ENCODE measurements at regions not wholly inside any gene's neighbourhood (a gene's known extent, or its start where the extent isn't known, plus 50 kb on each side); places are given as distances from the start of the nearest gene placed in this dataset.
"Not testable (repeated sequence)": the region's sequence is repeated elsewhere in the genome, so short reads cannot be mapped to it uniquely, and the experiment has no call there.

GRCh38 chr7:119711104-119711503 is 561.9 kb upstream of the KCND2 start:
- Histone ChIP-seq H3K9me3 (ENCODE audit: low read depth, low read length) (0 out of 2 replicates have a peak, but pooled peaks cover 7% of the 10 kb centered on the region), H3K27ac (peak overlapping the region; percentile 3; the same call in 1 of the 2 replicates), H3K4me3 (no peak overlapping the region), H3K9ac (ENCODE audit: insufficient read length) (no peak overlapping the region), H3K36me3 (ENCODE audit: insufficient read depth, low read length) (peaks cover 26% of the 10 kb centered on the region)
- no peak for DNase-seq (ENCODE audit: low read depth, low spot score)
- TF ChIP-seq FOXP2 (optimal IDR thresholded peaks at IDR 0.05; ENCODE audit: control extremely low read depth, extremely low read length, insufficient read depth) (no peak), EZH2 (IDR thresholded peaks at IDR 0.05) (no peak), POLR2AphosphoS5 (IDR thresholded peaks at IDR 0.05; ENCODE audit: borderline replicate concordance, low read depth, low read length) (no peak)

- peaks cover 14% of the 10 kb centered on the region for H3K36me3 ChIP-seq (ENCODE audit: insufficient read depth, low read length)
- H3K9ac ChIP-seq (ENCODE audit: insufficient read length): peak overlapping the region; percentile 68
- peak; percentile 63 for DNase-seq (ENCODE audit: low read depth, low spot score)
- peak overlapping the region; percentile 76 for H3K4me3 ChIP-seq
- no peaks in the 10 kb centered on the region for H3K9me3 ChIP-seq (ENCODE audit: low read depth, low read length)
- H3K27ac ChIP-seq: peak overlapping the region; percentile 95
- TF ChIP-seq POLR2AphosphoS5 (IDR thresholded peaks at IDR 0.05; ENCODE audit: borderline replicate concordance, low read depth, low read length) (no peak), FOXP2 (optimal IDR thresholded peaks at IDR 0.05; ENCODE audit: control extremely low read depth, extremely low read length, insufficient read depth) (no peak), EZH2 (IDR thresholded peaks at IDR 0.05) (no peak)
Measured at GRCh38 chr7:119712886-119713462, 560.0 kb upstream of the KCND2 start.

DNA sequence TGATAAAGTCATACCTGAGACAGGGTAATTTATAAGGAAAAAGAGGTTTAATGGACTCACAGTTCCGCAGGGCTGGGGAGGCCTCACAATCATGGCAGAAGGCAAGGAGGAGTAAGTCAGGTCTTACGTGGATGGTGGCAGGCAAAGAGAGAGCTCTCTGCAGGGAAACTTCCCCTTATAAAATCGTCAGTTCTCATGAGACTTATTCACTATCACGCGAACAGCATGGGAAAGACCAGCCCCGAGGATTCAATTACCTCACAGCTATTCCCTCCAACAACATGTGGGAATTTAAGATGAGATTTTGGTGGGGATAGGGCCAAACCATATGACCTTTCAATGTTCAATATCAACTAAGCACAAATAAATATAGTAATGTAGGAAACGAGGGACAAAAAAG is 559.4 kb upstream of the KCND2 start:
- Histone ChIP-seq H3K27ac (peak overlapping the region; percentile 95), H3K36me3 (ENCODE audit: insufficient read depth, low read length) (peaks cover 9% of the 10 kb centered on the region), H3K9me3 (ENCODE audit: low read depth, low read length) (no peaks in the 10 kb centered on the region), H3K4me3 (peak overlapping the region; percentile 76), H3K9ac (ENCODE audit: insufficient read length) (peak overlapping the region; percentile 68)
- no peak for TF ChIP-seq EZH2 (IDR thresholded peaks at IDR 0.05)
- no peak for TF ChIP-seq POLR2AphosphoS5 (IDR thresholded peaks at IDR 0.05; ENCODE audit: borderline replicate concordance, low read depth, low read length)
- TF ChIP-seq FOXP2 (optimal IDR thresholded peaks at IDR 0.05; ENCODE audit: control extremely low read depth, extremely low read length, insufficient read depth): no peak
- no peak for DNase-seq (ENCODE audit: low read depth, low spot score)

DNA sequence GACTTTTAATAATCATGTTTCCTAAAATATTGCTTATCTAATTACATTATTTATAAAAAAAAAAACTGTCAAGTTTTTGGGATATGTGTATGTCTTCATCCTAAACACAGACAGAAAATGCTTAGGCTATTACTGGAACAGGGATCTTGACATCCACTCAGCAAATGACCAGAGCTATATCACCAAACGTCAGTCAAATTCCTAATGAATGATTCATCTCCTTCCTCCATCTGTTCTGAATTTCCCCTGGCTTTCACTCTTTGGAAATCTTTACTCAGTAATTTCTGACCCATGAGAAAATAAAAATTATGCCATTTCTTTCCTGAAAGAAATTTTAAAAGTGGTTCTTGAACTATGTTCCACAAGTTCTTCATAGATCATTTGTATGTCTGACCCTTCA is 552.4 kb upstream of the KCND2 start:
- H3K27ac ChIP-seq: no peak overlapping the region
- H3K36me3 ChIP-seq (ENCODE audit: insufficient read depth, low read length): no peaks in the 10 kb centered on the region
- TF ChIP-seq POLR2AphosphoS5 (IDR thresholded peaks at IDR 0.05; ENCODE audit: borderline replicate concordance, low read depth, low read length) (no peak), EZH2 (IDR thresholded peaks at IDR 0.05) (no peak), FOXP2 (optimal IDR thresholded peaks at IDR 0.05; ENCODE audit: control extremely low read depth, extremely low read length, insufficient read depth) (no peak)
- H3K9me3 ChIP-seq (ENCODE audit: low read depth, low read length): no peaks in the 10 kb centered on the region
- DNase-seq (ENCODE audit: low read depth, low spot score): no peak
- H3K9ac ChIP-seq (ENCODE audit: insufficient read length): no peak overlapping the region
- no peak overlapping the region for H3K4me3 ChIP-seq

DNA sequence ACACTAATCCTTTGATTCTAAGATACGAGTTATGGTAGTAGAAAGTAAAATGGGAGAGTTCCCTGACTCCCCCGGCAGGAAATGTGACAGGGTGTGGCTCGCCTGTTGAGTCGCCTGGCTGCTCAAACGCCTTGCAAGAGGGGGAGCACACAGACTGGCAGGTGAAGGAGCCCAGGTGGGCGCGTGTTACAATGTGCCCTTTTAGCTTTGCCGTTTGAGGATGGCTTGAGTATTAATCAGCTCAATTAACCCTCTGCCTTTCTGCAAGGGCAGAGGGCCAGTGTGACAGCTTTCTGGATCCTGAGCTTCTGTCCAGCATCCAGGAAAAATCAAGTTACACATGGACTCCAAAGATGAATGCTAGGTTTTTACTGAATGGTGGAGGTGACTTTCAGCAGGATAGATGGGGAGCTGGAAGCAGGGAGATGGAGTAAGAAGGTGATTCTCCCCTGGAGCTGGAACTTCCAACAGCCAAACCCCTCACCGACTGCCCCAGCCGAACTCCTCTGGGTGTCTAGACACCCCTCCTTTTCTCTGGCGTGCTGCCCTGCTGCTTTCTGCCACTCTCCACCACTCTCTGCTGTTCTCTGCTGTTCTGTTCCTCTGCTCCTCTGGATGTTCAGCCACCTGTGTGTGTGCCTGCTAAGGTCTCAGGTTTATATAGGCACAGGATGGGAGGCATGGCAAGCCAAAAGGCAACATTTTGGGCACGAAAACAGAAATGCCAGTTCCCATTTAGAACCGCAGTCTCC is 548.8 kb upstream of the KCND2 start:
- no peak overlapping the region for H3K9ac ChIP-seq (ENCODE audit: insufficient read length)
- TF ChIP-seq FOXP2 (optimal IDR thresholded peaks at IDR 0.05; ENCODE audit: control extremely low read depth, extremely low read length, insufficient read depth): no peak
- no peak for TF ChIP-seq EZH2 (IDR thresholded peaks at IDR 0.05)
- TF ChIP-seq POLR2AphosphoS5 (IDR thresholded peaks at IDR 0.05; ENCODE audit: borderline replicate concordance, low read depth, low read length): no peak
- no peaks in the 10 kb centered on the region for H3K36me3 ChIP-seq (ENCODE audit: insufficient read depth, low read length)
- no peak overlapping the region for H3K4me3 ChIP-seq
- no peak for DNase-seq (ENCODE audit: low read depth, low spot score)
- H3K9me3 ChIP-seq (ENCODE audit: low read depth, low read length): no peaks in the 10 kb centered on the region
- H3K27ac ChIP-seq: no peak overlapping the region

GRCh38 chr7:119733127-119733879 is 539.7 kb upstream of the KCND2 start:
- no peak overlapping the region for H3K9ac ChIP-seq (ENCODE audit: insufficient read length)
- no peak for DNase-seq (ENCODE audit: low read depth, low spot score)
- TF ChIP-seq FOXP2 (optimal IDR thresholded peaks at IDR 0.05; ENCODE audit: control extremely low read depth, extremely low read length, insufficient read depth) (no peak), EZH2 (IDR thresholded peaks at IDR 0.05) (no peak), POLR2AphosphoS5 (IDR thresholded peaks at IDR 0.05; ENCODE audit: borderline replicate concordance, low read depth, low read length) (no peak)

DNA sequence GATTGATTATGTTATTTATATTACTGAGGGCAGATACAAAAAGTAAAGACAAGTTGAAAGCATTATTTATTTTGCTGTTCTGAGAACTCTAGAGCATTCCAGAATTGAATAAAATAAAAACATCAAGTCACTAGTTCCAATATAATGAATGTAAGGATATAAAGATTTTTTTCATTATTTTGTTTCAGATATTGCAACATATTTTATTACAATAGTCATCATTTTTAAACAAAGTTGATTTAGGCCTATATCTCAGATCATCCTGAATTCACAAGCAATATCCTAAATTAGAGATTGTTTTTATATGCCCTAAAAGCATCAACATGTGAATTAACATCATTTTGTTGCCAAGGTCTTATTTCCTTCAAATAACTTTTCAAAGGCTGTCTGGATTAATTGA is 535.6 kb upstream of the KCND2 start:
- DNase-seq (ENCODE audit: low read depth, low spot score): no peak
- Histone ChIP-seq H3K36me3 (ENCODE audit: insufficient read depth, low read length) (no peaks in the 10 kb centered on the region), H3K9me3 (ENCODE audit: low read depth, low read length) (no peaks in the 10 kb centered on the region), H3K27ac (no peak overlapping the region), H3K9ac (ENCODE audit: insufficient read length) (no peak overlapping the region), H3K4me3 (no peak overlapping the region)
- TF ChIP-seq EZH2 (IDR thresholded peaks at IDR 0.05) (no peak), FOXP2 (optimal IDR thresholded peaks at IDR 0.05; ENCODE audit: control extremely low read depth, extremely low read length, insufficient read depth) (no peak), POLR2AphosphoS5 (IDR thresholded peaks at IDR 0.05; ENCODE audit: borderline replicate concordance, low read depth, low read length) (no peak)

More at GRCh38 chr7:119733127-119733879, 539.7 kb upstream of the KCND2 start:
- Histone ChIP-seq H3K4me3 (no peak overlapping the region), H3K9me3 (ENCODE audit: low read depth, low read length) (no peaks in the 10 kb centered on the region), H3K27ac (no peak overlapping the region), H3K36me3 (ENCODE audit: insufficient read depth, low read length) (no peaks in the 10 kb centered on the region)

- not testable (repeated sequence) for H3K27ac ChIP-seq, H3K4me3 ChIP-seq
Measured at GRCh38 chr7:119745280-119745679, 527.7 kb upstream of the KCND2 start.

More at GRCh38 chr7:119745280-119745679, 527.7 kb upstream of the KCND2 start:
- H3K36me3 ChIP-seq (ENCODE audit: insufficient read depth, low read length); H3K9me3 ChIP-seq (ENCODE audit: low read depth, low read length); DNase-seq (ENCODE audit: low read depth, low spot score); H3K9ac ChIP-seq (ENCODE audit: insufficient read length): not testable (repeated sequence)
